GOT3 (cell line): ENCODE measurements at regions not wholly inside any gene's neighbourhood (a gene's known extent, or its start where the extent isn't known, plus 50 kb on each side); places are given as distances from the start of the nearest gene placed in this dataset.

ENCODE experiments used
- DNase-seq: peaks from one replicate; lab custom pipeline; 2025; ENCODE audit warnings: mixed read lengths; lab: John Stamatoyannopoulos, UW

GRCh38 chr2:45301307-45302277 is 292.3 kb upstream of the SIX2 start:
- DNase-seq: no peak

GRCh38 chr2:45300026-45300750 is 290.9 kb upstream of the SIX2 start:
- no peak for DNase-seq

DNA sequence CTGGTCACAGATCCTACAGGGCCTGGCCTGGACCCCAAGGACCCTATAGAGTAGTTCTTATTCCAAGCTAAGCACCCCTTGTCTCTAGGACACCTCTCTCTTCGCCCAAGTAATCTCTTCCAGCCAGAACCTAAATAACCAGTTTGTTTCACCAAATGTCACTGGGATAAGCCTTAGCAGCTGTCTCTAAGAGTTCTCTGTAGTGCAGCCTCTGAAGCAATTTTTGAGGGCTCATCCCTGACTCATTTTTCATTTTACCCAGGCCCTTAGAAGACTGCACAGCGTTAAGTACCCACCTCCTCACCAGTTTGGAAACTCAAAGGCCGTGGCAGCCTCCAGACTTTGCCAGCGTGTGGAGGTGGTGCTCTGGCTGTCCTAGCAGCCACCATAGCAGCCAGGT is 290.1 kb upstream of the SIX2 start:
- DNase-seq: no peak

DNA sequence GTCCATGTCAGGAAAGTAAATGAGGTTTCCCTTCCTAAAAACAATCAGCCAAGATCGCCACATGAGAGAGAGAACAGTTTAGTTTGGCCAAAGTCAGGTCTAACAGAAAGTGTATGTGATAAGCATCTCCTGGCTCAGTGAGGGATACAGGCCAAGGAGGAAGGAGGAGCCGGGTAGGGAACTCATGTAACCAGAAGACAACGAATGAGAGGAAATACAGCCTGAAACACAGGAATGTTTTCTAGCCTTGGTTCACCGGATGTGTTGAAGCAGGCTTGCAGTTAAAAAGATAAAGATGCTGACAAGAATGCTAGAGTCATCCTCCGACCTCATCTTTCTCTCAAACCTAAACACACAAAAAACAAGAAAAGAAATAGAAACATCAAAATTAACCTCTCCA is 283.9 kb upstream of the SIX2 start:
- DNase-seq: no peak

DNA sequence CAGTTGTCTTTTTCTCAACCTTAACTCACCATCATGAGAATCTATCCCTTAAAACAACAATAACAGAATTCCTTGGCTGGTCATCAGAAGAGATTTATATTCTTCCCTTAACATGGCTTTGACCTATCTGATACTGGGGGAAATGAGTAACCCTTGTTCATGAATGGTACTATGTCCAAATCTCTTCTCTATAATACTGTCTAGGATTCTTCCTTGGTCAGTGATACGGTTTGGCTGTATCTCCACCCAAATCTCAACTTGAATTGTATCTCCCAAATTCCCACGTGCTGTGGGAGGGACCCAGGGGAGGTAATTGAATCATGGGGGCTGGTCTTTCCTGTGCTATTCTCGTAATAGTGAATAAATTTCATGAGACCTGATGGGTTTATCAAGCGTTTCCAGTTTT is 282.0 kb upstream of the SIX2 start:
- no peak for DNase-seq

GRCh38 chr2:45289997-45290709 is 280.9 kb upstream of the SIX2 start:
- DNase-seq: no peak

GRCh38 chr2:45288532-45289417 is 279.5 kb upstream of the SIX2 start:
- DNase-seq: no peak

GRCh38 chr2:45287045-45287444 is 277.8 kb upstream of the SIX2 start:
- DNase-seq: no peak

DNA sequence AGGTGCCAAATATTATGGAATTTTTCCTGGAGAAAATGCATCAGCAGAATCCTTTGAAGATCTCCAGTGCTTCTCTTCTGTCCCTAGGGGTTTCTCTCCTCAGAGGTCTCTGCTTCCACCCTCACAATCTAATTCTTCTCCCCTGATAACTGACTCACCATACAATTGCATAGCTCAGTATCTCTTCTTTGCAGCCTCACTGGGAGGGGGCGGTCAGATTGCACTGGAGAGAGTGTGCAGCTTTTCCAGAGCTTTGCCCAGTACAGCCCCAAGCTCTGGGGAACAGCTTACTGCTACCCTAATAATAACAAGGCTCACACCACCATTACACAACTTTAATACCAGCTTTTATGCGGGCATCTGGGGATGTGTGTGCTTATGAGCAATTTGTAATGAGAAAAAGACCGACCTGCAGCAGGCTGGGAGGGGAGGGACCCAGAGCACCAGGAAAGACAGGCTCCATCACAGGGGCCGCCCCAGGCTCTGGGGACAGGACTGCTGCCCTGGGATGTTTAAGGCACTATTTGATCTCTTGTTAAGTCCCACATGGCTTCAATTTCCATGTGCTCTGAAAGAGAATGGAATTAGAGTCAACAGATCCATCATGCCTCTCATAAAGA is 276.6 kb upstream of the SIX2 start:
- DNase-seq: no peak

GRCh38 chr2:45285311-45285710 is 276.1 kb upstream of the SIX2 start:
- no peak for DNase-seq

GRCh38 chr2:45284621-45284995 is 275.4 kb upstream of the SIX2 start:
- DNase-seq: no peak

GRCh38 chr2:45283764-45284620 is 274.7 kb upstream of the SIX2 start:
- peak; percentile 38 for DNase-seq

DNA sequence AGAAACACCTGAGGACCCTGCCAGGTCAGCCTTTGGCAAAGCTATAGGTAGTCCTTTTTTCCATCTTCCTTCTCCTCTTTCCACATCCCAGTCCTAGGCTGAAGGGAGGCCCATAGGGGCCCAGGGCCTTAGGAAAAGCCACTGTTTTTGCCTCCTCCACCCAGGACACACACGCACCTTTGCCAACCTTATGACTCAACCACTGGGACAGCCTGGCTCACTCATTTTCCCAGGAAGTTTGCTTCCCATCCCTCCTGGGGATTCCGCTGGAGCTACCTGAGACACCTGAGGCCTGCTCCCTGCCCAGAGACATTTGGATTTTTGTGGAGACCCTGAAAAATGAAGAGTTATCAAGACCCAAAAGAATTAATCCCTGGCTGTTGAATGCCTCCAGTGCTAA is 273.4 kb upstream of the SIX2 start:
- no peak for DNase-seq

GRCh38 chr2:45281311-45281710 is 272.1 kb upstream of the SIX2 start:
- no peak for DNase-seq

- DNase-seq: no peak
Observed at GRCh38 chr2:45280794-45281193, 271.5 kb upstream of the SIX2 start.

DNA sequence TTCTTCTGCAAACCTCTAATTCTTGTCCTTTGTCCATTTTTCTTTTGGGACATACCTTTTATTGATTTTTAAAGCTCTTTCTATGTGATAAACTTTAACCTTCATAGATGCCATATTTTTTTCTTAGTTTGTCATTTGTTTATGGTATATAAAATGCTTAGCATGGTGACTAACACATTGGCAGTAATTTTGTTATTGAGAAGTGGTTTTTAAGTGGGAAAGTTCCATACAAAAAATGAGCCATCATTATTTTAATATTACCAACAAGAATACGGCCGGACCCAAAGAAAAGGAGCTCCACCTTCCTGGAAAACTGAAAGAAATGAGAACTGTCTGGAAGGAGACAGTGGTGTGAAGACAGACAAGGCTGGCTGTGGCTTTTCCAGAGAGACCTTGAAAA is 270.1 kb upstream of the SIX2 start:
- no peak for DNase-seq

GRCh38 chr2:45278365-45279078 is 269.3 kb upstream of the SIX2 start:
- DNase-seq: no peak

GRCh38 chr2:45276914-45277313 is 267.7 kb upstream of the SIX2 start:
- no peak for DNase-seq

GRCh38 chr2:45275806-45276205 is 266.6 kb upstream of the SIX2 start:
- no peak for DNase-seq
